OCI-LY7 (cell line): ENCODE measurements at regions not wholly inside any gene's neighbourhood (a gene's known extent, or its start where the extent isn't known, plus 50 kb on each side); places are given as distances from the start of the nearest gene placed in this dataset.

ENCODE experiments used
- BruUV-seq: library from RNA; stranded (reverse); fragments of 400-500 nt; replicated peaks from 2 replicates; lab custom pipeline; 2021; lab: Mats Ljungman, UMichigan
- CTCF ChIA-PET: fragments of 300-600 bp; sonication (Branson Sonifier 250); formaldehyde crosslinking; loops from one replicate; lab custom pipeline; 2022; ENCODE audit warnings: antibody characterized with exemption; ENCODE audit not compliant: unreplicated experiment; lab: Charles Lee
- POLR2A ChIA-PET: fragments of 300-600 bp; sonication (Branson Sonifier 250); formaldehyde crosslinking; loops from one replicate; lab custom pipeline; 2022; ENCODE audit warnings: antibody characterized with exemption; lab: Charles Lee
- DNase-seq: peaks from one replicate; pipeline ENCODE4 v3.0.0-alpha.2; 2015; ENCODE audit warnings: low spot score
- H2AFZ ChIP-seq: fragments of 200-600 bp; sonication (generic), shearing (Covaris generic); 2 replicates; pipeline ENCODE4 v1.6.1; 2014; ENCODE audit warnings: mild to moderate bottlenecking, antibody characterized with exemption, low read length, moderate library complexity
- H3K27ac ChIP-seq: fragments of 200-600 bp; sonication (generic); 2 replicates; pipeline ENCODE4 v1.5.1; 2014; ENCODE audit warnings: mixed run types, low read depth, mild to moderate bottlenecking, moderate library complexity, low read length, inconsistent platforms; ENCODE audit not compliant: poor library complexity, severe bottlenecking
- H3K36me3 ChIP-seq: fragments of 200-600 bp; sonication (generic); 2 replicates; pipeline ENCODE4 v1.6.1; 2014; ENCODE audit warnings: mild to moderate bottlenecking, antibody characterized with exemption, low read length, moderate library complexity, mixed read lengths; ENCODE audit not compliant: insufficient read depth
- H3K4me1 ChIP-seq: fragments of 200-600 bp; sonication (generic); 2 replicates; pipeline ENCODE4 v1.5.1; 2014; ENCODE audit warnings: mild to moderate bottlenecking, low read length; ENCODE audit not compliant: insufficient read depth, poor library complexity, severe bottlenecking
- H3K4me2 ChIP-seq: fragments of 200-600 bp; sonication (generic); 2 replicates; pipeline ENCODE4 v1.6.1; 2014; ENCODE audit warnings: mild to moderate bottlenecking, low read length
- H3K4me3 ChIP-seq: fragments of 200-600 bp; sonication (generic); 2 replicates; pipeline ENCODE4 v1.5.1; 2014; ENCODE audit warnings: mild to moderate bottlenecking, low read depth, low read length; ENCODE audit not compliant: poor library complexity, severe bottlenecking
- H3K79me2 ChIP-seq: fragments of 200-600 bp; sonication (generic); 2 replicates; pipeline ENCODE4 v1.6.1; 2016; ENCODE audit warnings: low read depth, mild to moderate bottlenecking, low read length, moderate library complexity, mixed read lengths; ENCODE audit not compliant: insufficient read depth
- H3K9me2 ChIP-seq: fragments of 200-600 bp; sonication (generic); 2 replicates; pipeline ENCODE4 v1.6.1; 2016; ENCODE audit warnings: mild to moderate bottlenecking, low read length, mixed read lengths; ENCODE audit not compliant: insufficient read depth
- H3K9me3 ChIP-seq: fragments of 200-600 bp; sonication (generic); 2 replicates; pipeline ENCODE4 v1.6.1; 2014; ENCODE audit warnings: mild to moderate bottlenecking, mixed run types, low read length, mixed read lengths
- H4K20me1 ChIP-seq: fragments of 200-600 bp; sonication (generic); 2 replicates; pipeline ENCODE4 v1.6.1; 2014; ENCODE audit warnings: mild to moderate bottlenecking, antibody characterized with exemption, low read length, moderate library complexity, mixed read lengths; ENCODE audit not compliant: insufficient read depth
- CTCF ChIP-seq: fragments of 200-600 bp; sonication (generic); conservative IDR thresholded peaks from 2 replicates; pipeline ENCODE4 v1.5.1; 2014; ENCODE audit warnings: mild to moderate bottlenecking, antibody characterized with exemption, low read length, moderate library complexity, mixed read lengths
- EZH2phosphoT487 ChIP-seq: fragments of 200-600 bp; sonication (generic); IDR thresholded peaks from 2 replicates; pipeline ENCODE4 v1.6.1; 2018; ENCODE audit warnings: low read depth, borderline replicate concordance, mild to moderate bottlenecking, mixed run types, antibody characterized with exemption, low read length, moderate library complexity, mixed read lengths
- intact Hi-C: fragments of 100-400 bp; cut with micrococcal nuclease; formaldehyde crosslinking; loops from one replicate; pipeline ENCODE4 v1.10.0; 2022; ENCODE audit not compliant: unreplicated experiment

GRCh38 chr13:62598708-62599107 lies 1183.1 kb upstream of the PCDH20 start:
- Histone ChIP-seq H3K27ac (no peak overlapping the region), H3K9me2 (no peaks in the 10 kb centered on the region), H2AFZ (no peak overlapping the region), H3K4me3 (no peak overlapping the region), H4K20me1 (no peaks in the 10 kb centered on the region), H3K79me2 (no peaks in the 10 kb centered on the region), H3K4me1 (no peaks in the 10 kb centered on the region), H3K36me3 (no peaks in the 10 kb centered on the region), H3K4me2 (no peak overlapping the region), H3K9me3 (no peaks in the 10 kb centered on the region)
- intact Hi-C loops = no loop called here
- POLR2A ChIA-PET = no interaction called here
- no peak for TF ChIP-seq CTCF
- TF ChIP-seq EZH2phosphoT487 = no peak
- no peak for DNase-seq
- no TSS peak for BruUV-seq
- CTCF ChIA-PET = no interaction called here

GRCh38 chr13:62595976-62596375 lies 1180.3 kb upstream of the PCDH20 start:
- ChIA-PET POLR2A (interaction anchor here (0.6 kb wide), 1 partner anchor 463 kb away, joined by 3 read pairs; no protein-coding TSS in a partner anchor), CTCF (no interaction called here)
- Histone ChIP-seq H3K79me2 (no peaks in the 10 kb centered on the region), H3K27ac (no peak overlapping the region), H3K9me2 (no peaks in the 10 kb centered on the region), H3K4me2 (no peak overlapping the region), H3K36me3 (no peaks in the 10 kb centered on the region), H3K4me3 (no peak overlapping the region), H4K20me1 (no peaks in the 10 kb centered on the region), H2AFZ (no peak overlapping the region), H3K4me1 (no peaks in the 10 kb centered on the region), H3K9me3 (no peaks in the 10 kb centered on the region)
- no peak for TF ChIP-seq EZH2phosphoT487
- no peak for TF ChIP-seq CTCF
- DNase-seq = no peak
- intact Hi-C loops = no loop called here
- no TSS peak for BruUV-seq

- H3K27ac ChIP-seq = no peak overlapping the region
- no peaks in the 10 kb centered on the region for H3K9me2 ChIP-seq
- intact Hi-C loops = no loop called here
- H3K4me2 ChIP-seq = no peak overlapping the region
- ChIA-PET POLR2A (interaction anchor here (0.9 kb wide), 1 partner anchor 603 kb away, joined by 3 read pairs; no protein-coding TSS in a partner anchor), CTCF (no interaction called here)
- H3K4me3 ChIP-seq = no peak overlapping the region
- no peak for TF ChIP-seq EZH2phosphoT487
- no peak for TF ChIP-seq CTCF
- no peaks in the 10 kb centered on the region for H3K9me3 ChIP-seq
- no peak for DNase-seq
- H3K36me3 ChIP-seq = no peaks in the 10 kb centered on the region
- H3K4me1 ChIP-seq = no peaks in the 10 kb centered on the region
- H3K79me2 ChIP-seq = no peaks in the 10 kb centered on the region
- no TSS peak for BruUV-seq
- no peak overlapping the region for H2AFZ ChIP-seq
- no peaks in the 10 kb centered on the region for H4K20me1 ChIP-seq
Measured at GRCh38 chr13:62593804-62594203, 1178.2 kb upstream of the PCDH20 start.
